ENCODE measurements at regions not wholly inside any gene's neighbourhood (a gene's known extent, or its start where the extent isn't known, plus 50 kb on each side); places are given as distances from the start of the nearest gene placed in this dataset.

DNA sequence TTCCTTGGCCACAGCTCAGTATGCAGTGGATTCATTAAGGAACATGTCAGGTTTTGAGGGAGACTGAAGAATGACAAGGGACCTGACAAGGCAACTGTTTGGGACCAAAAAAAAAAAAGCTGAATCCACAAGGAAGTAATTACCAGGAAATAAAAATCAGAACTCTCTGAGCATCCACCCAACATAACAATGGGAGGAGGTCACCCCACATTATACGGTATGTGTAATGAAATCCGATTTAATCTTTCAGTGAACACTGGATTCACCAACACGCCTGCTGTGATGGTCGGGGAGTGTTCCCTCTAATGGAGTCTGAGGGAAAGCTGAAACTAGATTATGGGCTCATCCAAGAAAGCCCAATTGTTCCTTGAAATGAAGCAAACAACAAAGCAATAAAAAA, 329.3 kb downstream of the ETAA1 start:
- H3K4me3 Mint-ChIP-seq = no peak overlapping the region
- no peak for ATAC-seq
- POLR2A ChIA-PET = no interaction called here

DNA sequence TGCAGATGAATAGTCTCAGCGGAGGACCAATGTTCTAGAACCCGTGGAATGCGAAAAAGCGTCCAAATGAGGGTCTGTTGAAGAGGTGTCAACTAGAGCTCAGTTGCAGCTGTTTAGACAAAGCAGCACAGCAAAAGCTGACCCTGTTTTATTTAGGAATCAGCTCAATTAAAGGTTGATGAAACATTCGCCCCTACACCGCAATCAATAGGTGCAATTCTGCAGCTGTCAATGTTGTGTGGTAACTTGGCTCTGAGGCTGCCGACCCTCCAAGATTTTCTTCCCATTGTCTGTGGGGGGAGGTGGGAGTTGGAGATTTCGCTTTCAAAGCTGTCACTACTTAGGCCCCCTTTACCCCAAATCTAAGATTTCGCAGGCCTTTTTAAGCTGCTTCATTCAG, 330.0 kb downstream of the ETAA1 start:
- CTCF ChIA-PET = interaction anchor here (1.3 kb wide), 1 partner anchor 13 kb away, joined by 3 read pairs; no protein-coding TSS in a partner anchor
- ATAC-seq = no peak
- Mint-ChIP-seq H3K27me3 (no peaks in the 10 kb centered on the region), H3K36me3 (ENCODE audit: low read depth) (no peaks in the 10 kb centered on the region), H3K4me3 (no peak overlapping the region), H3K4me1 (no peaks in the 10 kb centered on the region), H3K9me3 (ENCODE audit: low read depth) (no peaks in the 10 kb centered on the region), H3K27ac (no peak overlapping the region)
- POLR2A ChIA-PET = no interaction called here
- no peak for DNase-seq
- intact Hi-C loops (cut with DNase I, micrococcal nuclease) = no loop called here

More for the DNA sequence above, 329.3 kb downstream of the ETAA1 start:
- Mint-ChIP-seq H3K27ac (no peak overlapping the region), H3K27me3 (no peaks in the 10 kb centered on the region), H3K4me1 (no peaks in the 10 kb centered on the region), H3K36me3 (ENCODE audit: low read depth) (no peaks in the 10 kb centered on the region), H3K9me3 (ENCODE audit: low read depth) (no peaks in the 10 kb centered on the region)
- CTCF ChIA-PET = no interaction called here
- no peak for DNase-seq
- intact Hi-C loops (cut with DNase I, micrococcal nuclease) = no loop called here

DNA sequence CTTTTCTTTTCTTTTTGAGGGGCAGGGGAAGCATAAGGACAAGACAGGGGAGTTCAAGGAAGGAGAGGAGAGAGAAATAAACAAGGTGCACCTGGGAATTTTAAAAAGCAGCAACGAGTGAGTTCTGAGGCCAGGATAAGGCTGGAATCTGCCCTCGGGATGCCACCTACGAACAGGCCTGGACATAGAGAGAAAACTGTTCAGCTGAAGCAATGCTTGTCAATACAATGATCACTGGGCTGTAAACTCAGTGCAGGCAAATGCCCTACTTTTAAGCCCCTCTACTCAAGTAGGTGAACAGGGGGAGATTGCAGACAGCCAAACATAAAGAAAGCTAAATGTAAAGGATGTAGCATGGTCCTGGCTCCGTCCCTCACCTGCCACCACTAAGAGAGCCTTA, 330.5 kb downstream of the ETAA1 start:
- Mint-ChIP-seq H3K9me3 (ENCODE audit: low read depth) (no peaks in the 10 kb centered on the region), H3K36me3 (ENCODE audit: low read depth) (no peaks in the 10 kb centered on the region), H3K4me1 (no peaks in the 10 kb centered on the region), H3K27ac (no peak overlapping the region), H3K27me3 (no peaks in the 10 kb centered on the region), H3K4me3 (no peak overlapping the region)
- CTCF ChIA-PET = interaction anchor here (1.3 kb wide), 1 partner anchor 13 kb away, joined by 3 read pairs; no protein-coding TSS in a partner anchor
- ATAC-seq = no peak
- POLR2A ChIA-PET = no interaction called here
- intact Hi-C loops (cut with DNase I, micrococcal nuclease) = no loop called here
- DNase-seq = no peak

DNA sequence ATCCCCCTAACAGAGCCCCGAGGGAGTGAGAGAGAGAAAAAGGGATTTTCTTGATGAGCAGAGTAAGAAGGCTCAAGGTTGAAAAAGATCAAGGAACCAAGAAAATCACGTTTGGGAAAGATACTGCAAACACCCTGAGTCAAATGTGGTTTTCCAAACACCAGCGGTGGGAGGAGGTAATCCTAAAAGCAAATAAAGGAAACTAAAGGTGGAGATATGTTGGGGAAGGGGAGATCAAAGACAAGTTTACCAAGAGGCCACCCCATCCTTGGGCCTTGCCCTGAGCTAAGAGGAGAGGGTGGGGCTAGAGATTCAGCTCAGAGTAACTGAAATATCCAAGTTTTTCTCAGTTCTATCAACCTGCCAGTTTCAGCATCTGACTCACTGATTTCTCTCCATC, 332.3 kb downstream of the ETAA1 start:
- POLR2A ChIA-PET = no interaction called here
- Mint-ChIP-seq H3K27ac (no peak overlapping the region), H3K27me3 (no peaks in the 10 kb centered on the region), H3K4me1 (no peaks in the 10 kb centered on the region), H3K4me3 (no peak overlapping the region), H3K9me3 (ENCODE audit: low read depth) (no peaks in the 10 kb centered on the region), H3K36me3 (ENCODE audit: low read depth) (no peaks in the 10 kb centered on the region)
- intact Hi-C loops (cut with DNase I, micrococcal nuclease) = no loop called here
- ATAC-seq = no peak
- DNase-seq = no peak
- CTCF ChIA-PET = no interaction called here

GRCh38 chr2:67733517-67733916, 329.3 kb downstream of the C1D start:
- no peaks in the 10 kb centered on the region for H3K36me3 Mint-ChIP-seq (ENCODE audit: low read depth)
- peaks cover 1% of the 10 kb centered on the region for H3K9me3 Mint-ChIP-seq (ENCODE audit: low read depth)
- ATAC-seq = no peak
- ChIA-PET POLR2A (no interaction called here), CTCF (no interaction called here)
- H3K4me3 Mint-ChIP-seq = no peak overlapping the region
- H3K27me3 Mint-ChIP-seq = no peaks in the 10 kb centered on the region
- intact Hi-C loops (cut with DNase I, micrococcal nuclease) = loop anchor here in 1 of 2 experiments (1.0 to 5.0 kb wide), 2 partner anchors 109 to 298 kb away; no protein-coding TSS in a partner anchor
- no peak overlapping the region for H3K27ac Mint-ChIP-seq
- no peaks in the 10 kb centered on the region for H3K4me1 Mint-ChIP-seq
- peak; percentile 23 for DNase-seq

DNA sequence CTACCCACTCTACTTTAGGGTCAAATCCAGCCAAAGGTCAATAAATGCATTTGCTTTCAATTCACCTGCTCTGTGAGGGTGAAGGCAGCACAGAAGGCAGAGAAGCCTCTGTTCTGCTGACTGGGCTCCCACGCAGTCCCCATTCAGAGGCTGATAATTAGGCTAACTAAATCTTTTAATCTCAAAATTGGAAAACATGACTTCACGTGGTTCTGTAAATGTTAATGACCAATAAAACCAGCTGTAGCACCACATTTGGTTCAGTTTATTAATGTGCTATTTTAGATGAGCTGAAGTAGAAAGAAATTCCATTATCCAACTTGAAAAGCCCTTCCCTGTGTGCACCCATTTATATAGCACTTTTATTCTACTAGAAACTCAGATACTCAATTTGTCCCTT, 310.6 kb downstream of the C1D start:
- H3K27me3 Mint-ChIP-seq = no peaks in the 10 kb centered on the region
- H3K36me3 Mint-ChIP-seq (ENCODE audit: low read depth) = no peaks in the 10 kb centered on the region
- no peaks in the 10 kb centered on the region for H3K4me1 Mint-ChIP-seq
- ATAC-seq (no peak), DNase-seq (no peak)
- ChIA-PET POLR2A (no interaction called here), CTCF (interaction anchor here (0.7 kb wide), 1 partner anchor 1310 kb away, joined by 3 read pairs; no protein-coding TSS in a partner anchor)
- H3K9me3 Mint-ChIP-seq (ENCODE audit: low read depth) = no peaks in the 10 kb centered on the region
- no peak overlapping the region for H3K27ac Mint-ChIP-seq
- no peak overlapping the region for H3K4me3 Mint-ChIP-seq
- intact Hi-C loops (cut with DNase I, micrococcal nuclease) = no loop called here

DNA sequence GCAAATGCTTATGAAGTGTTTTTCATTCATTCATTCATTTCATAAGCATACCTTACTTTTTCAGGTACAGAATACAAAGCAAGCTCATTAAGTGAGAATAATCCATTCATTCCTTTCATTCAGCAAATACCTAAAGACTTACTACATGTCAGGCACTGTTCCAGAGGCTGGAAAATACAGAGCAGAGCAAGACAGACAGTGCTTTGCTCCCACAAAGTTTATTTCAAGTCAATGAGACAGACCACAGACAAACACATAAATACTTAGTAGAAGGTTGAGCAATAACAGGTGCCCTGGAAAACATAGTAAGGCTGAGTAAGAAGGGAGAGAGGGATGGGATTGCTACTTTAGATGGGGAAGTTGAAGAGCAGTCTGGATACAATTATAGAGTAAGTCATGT, 309.8 kb downstream of the C1D start:
- DNase-seq (no peak), ATAC-seq (no peak)
- H3K27me3 Mint-ChIP-seq = no peaks in the 10 kb centered on the region
- H3K4me1 Mint-ChIP-seq = no peaks in the 10 kb centered on the region
- POLR2A ChIA-PET = no interaction called here
- H3K4me3 Mint-ChIP-seq = no peak overlapping the region
- H3K9me3 Mint-ChIP-seq (ENCODE audit: low read depth) = no peaks in the 10 kb centered on the region
- no peak overlapping the region for H3K27ac Mint-ChIP-seq
- H3K36me3 Mint-ChIP-seq (ENCODE audit: low read depth) = no peaks in the 10 kb centered on the region
- CTCF ChIA-PET = no interaction called here
- intact Hi-C loops (cut with DNase I, micrococcal nuclease) = no loop called here

DNA sequence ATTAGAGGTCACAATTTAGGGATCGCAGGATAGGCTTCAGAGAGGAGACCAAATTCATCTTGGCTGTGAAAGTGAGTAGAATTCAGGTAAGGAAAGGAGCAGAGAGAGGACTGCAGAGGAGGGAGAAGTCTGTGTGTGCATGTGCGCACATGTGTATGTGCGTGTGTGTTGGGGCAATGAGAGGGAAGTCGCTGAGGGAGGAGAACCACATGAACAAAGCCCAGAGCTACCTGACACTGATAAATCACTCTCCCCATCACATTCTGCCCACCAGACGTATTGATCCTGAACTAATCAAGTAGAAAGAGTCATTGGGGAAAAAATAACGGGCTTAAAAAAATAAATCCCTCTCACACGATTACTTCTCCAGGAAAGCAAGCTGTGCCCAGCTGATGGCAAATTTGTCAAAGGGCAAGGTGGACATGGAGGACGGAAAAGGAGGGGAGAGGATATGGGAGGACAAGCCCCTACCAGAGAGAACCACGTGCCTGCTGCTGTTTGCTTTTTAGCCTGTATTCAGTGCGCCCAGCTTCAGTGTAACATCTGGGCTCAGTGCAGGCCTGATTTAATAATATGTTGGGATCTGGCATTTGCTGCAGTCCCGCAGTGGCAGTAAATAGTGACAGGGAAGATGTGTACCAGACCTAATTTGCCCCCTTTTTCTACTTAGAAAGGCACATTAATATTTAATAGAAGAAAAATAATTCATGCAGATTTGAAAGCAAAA, 307.5 kb downstream of the C1D start:
- POLR2A ChIA-PET = no interaction called here
- no peak for ATAC-seq
- intact Hi-C loops (cut with DNase I, micrococcal nuclease) = no loop called here
- CTCF ChIA-PET = interaction anchor here (0.6 kb wide), 1 partner anchor 22 kb away, joined by 3 read pairs; no protein-coding TSS in a partner anchor
- Mint-ChIP-seq H3K36me3 (ENCODE audit: low read depth) (no peaks in the 10 kb centered on the region), H3K27me3 (peaks cover 2% of the 10 kb centered on the region), H3K4me3 (no peak overlapping the region), H3K4me1 (no peaks in the 10 kb centered on the region), H3K27ac (no peak overlapping the region), H3K9me3 (ENCODE audit: low read depth) (no peaks in the 10 kb centered on the region)
- no peak for DNase-seq

GRCh38 chr2:67760995-67761394, 301.8 kb downstream of the C1D start:
- Mint-ChIP-seq H3K4me1 (no peaks in the 10 kb centered on the region), H3K4me3 (no peak overlapping the region), H3K27me3 (peaks cover 4% of the 10 kb centered on the region), H3K36me3 (ENCODE audit: low read depth) (no peaks in the 10 kb centered on the region), H3K9me3 (ENCODE audit: low read depth) (no peaks in the 10 kb centered on the region), H3K27ac (no peak overlapping the region)
- ATAC-seq = no peak
- intact Hi-C loops (cut with DNase I, micrococcal nuclease) = no loop called here
- ChIA-PET CTCF (no interaction called here), POLR2A (no interaction called here)
- no peak for DNase-seq

DNA sequence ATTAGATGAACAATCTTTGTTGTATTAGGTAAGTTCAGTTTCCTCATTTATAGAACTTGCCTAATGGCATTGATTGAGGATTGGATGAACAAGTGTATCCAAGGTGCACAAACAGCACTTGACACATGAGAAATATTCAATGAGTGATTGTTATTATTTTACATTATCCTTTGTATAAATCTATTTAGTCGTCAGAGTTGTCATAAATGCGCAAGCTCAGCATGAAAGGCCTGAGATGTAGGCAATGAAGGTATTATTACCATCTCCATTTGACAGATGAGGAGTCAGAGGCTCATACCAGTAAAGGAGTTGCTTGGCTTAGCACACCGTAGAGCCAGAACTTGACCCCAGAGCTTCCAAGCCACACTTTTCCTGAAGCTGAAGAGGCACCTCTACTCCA, 291.4 kb downstream of the C1D start:
- Mint-ChIP-seq H3K4me3 (no peak overlapping the region), H3K4me1 (no peaks in the 10 kb centered on the region), H3K36me3 (ENCODE audit: low read depth) (no peaks in the 10 kb centered on the region), H3K27ac (no peak overlapping the region), H3K27me3 (peaks cover 9% of the 10 kb centered on the region), H3K9me3 (ENCODE audit: low read depth) (no peaks in the 10 kb centered on the region)
- ChIA-PET POLR2A (no interaction called here), CTCF (no interaction called here)
- ATAC-seq = no peak
- no peak for DNase-seq
- intact Hi-C loops (cut with DNase I, micrococcal nuclease) = no loop called here

DNA sequence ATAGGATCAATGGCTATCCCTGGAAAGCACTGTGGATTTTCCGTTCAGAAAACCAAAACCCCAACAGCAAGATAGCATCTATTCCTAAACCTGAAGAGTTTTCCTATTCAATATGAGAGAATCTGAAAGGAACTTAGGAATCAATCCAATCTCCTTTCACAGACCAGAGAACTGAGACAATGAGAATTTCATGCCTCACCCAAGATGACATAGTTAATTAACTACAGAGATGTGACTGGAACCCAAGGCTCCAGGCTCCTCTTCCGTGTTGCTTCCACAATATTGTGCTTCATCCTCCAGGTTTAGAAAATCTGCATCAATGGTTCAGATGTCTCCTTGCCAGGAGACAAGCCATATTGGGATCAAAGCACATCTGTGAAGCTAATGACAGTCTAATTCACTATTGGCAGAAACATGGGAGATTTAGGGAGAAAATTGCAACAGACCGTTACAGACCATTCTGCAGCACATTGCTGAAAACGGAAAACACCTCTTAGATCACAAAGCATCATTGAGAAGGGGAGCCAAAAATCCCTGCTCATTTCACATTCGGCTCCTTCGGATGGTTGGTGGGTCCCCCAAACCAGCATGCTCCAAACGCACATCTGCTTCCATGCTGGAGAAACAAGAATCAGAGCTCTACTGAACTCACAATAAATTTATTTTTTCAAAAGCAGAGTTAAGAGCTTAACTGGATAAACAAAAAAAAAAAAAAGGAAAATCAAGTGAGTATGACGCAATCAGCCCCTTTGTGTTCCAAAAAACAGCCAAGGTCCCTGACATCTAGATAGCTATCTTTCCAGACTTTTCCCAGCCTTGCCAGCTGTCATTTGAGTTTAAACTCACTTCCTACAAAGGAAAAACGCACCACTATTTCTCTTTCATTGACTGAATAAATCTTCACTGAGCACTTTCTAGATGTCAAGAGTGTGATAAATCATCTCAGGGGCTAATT, 290.3 kb downstream of the C1D start:
- ATAC-seq (no peak), DNase-seq (no peak)
- no peaks in the 10 kb centered on the region for H3K36me3 Mint-ChIP-seq (ENCODE audit: low read depth)
- intact Hi-C loops (cut with DNase I, micrococcal nuclease) = no loop called here
- no peak overlapping the region for H3K4me3 Mint-ChIP-seq
- peaks cover 9% of the 10 kb centered on the region for H3K27me3 Mint-ChIP-seq
- H3K27ac Mint-ChIP-seq = no peak overlapping the region
- ChIA-PET POLR2A (no interaction called here), CTCF (no interaction called here)
- no peaks in the 10 kb centered on the region for H3K9me3 Mint-ChIP-seq (ENCODE audit: low read depth)
- no peaks in the 10 kb centered on the region for H3K4me1 Mint-ChIP-seq

GRCh38 chr2:67773851-67774250, 289.0 kb downstream of the C1D start:
- H3K4me3 Mint-ChIP-seq = no peak overlapping the region

More at GRCh38 chr2:67773851-67774250, 289.0 kb downstream of the C1D start:
- Mint-ChIP-seq H3K4me1 (no peaks in the 10 kb centered on the region), H3K27ac (no peak overlapping the region), H3K9me3 (ENCODE audit: low read depth) (no peaks in the 10 kb centered on the region), H3K27me3 (peaks cover 7% of the 10 kb centered on the region), H3K36me3 (ENCODE audit: low read depth) (no peaks in the 10 kb centered on the region)
- ChIA-PET CTCF (no interaction called here), POLR2A (no interaction called here)
- DNase-seq (no peak), ATAC-seq (no peak)
- intact Hi-C loops (cut with DNase I, micrococcal nuclease) = no loop called here

Measured in activated CD4-positive, alpha-beta T cell treated with anti-CD3 and anti-CD28 coated beads for 36 hours (primary cell).